Ovary (tissue), 7 donors: ENCODE measurements at regions not wholly inside any gene's neighbourhood (a gene's known extent, or its start where the extent isn't known, plus 50 kb on each side); places are given as distances from the start of the nearest gene placed in this dataset.

Experiments
- DNase-seq, 5 donors: peaks; one replicate each; pipeline ENCODE4 v3.0.0-alpha.2; 2019 to 2020
- H3K27ac ChIP-seq, 2 donors: fragments of 200-600 bp; one replicate each; pipeline versions ENCODE4 v1.5.1 to v1.8.0; 2019 to 2022
- H3K27me3 ChIP-seq: fragments of 200-600 bp; one replicate; pipeline ENCODE4 v1.8.0; 2022
- H3K36me3 ChIP-seq: fragments of 200-600 bp; sonication (generic); one replicate; pipeline ENCODE4 v1.5.1; 2019
- H3K4me1 ChIP-seq: one replicate; pipeline ENCODE4 v1.8.1; 2013; ENCODE audit warnings: mild to moderate bottlenecking, moderate library complexity; ENCODE audit not compliant: insufficient read depth
- H3K4me3 ChIP-seq: fragments of 200-600 bp; sonication (generic); one replicate; pipeline ENCODE4 v1.5.1; 2017
- H3K9me3 ChIP-seq, 2 donors: fragments of 200-600 bp in 1 of 2; sonication (generic) in 1 of 2; one replicate each; pipeline versions ENCODE4 v1.5.1 to v1.8.1; 2013 to 2019; ENCODE audit warnings: mild to moderate bottlenecking in 1 of 2, moderate library complexity in 1 of 2
- EP300 ChIP-seq: sonication (generic); formaldehyde crosslinking; IDR thresholded peaks from one replicate; pipeline ENCODE4 v1.6.1; 2017; ENCODE audit warnings: antibody characterized with exemption
- POLR2A ChIP-seq: fragments of 450-650 bp; IDR thresholded peaks from one replicate; pipeline ENCODE4 v1.6.1; 2017; ENCODE audit warnings: antibody characterized with exemption, mild to moderate bottlenecking, moderate library complexity
- WGBS, 3 donors: extraction: QIAGEN DNeasy Blood & Tissue Kit in 1 of 3; methylation state at CpG; one replicate each; pipeline versions ENCODE4 v1.1.5 to v1.1.7; 2013 to 2017; 5-methylcytosine and 5-hydroxymethylcytosine counted together
- intact Hi-C, 4 donors: fragments of 100-400 bp; cut with DNase I; formaldehyde crosslinking; loops; one replicate each; pipeline versions ENCODE4 v1.11.0 to v1.15.1; 2022 to 2023
- TF ChIP-seq, protein P1 (sequence below), 3 donors: fragments of 450-650 bp in 2 of 3; fragments of 200-600 bp in 1 of 3; IDR thresholded peaks; one replicate each; pipeline versions ENCODE4 v1.5.1 to v1.8.0; 2016 to 2022; ENCODE audit warnings: antibody characterized with exemption in 3 of 3, mild to moderate bottlenecking in 1 of 3
- donor health status: DM: no; HTN: no; CAD: no; lungs with moderate emphysema.
- donor health status: DM: no; HTN: no; CAD: no.
- donor health status: Bipolar disorder and iron deficiency.
- donor health status: DM: no; HTN: no; CAD: no.
- donor health status: DM: yes; HTN: yes; CAD: no.

DNA sequence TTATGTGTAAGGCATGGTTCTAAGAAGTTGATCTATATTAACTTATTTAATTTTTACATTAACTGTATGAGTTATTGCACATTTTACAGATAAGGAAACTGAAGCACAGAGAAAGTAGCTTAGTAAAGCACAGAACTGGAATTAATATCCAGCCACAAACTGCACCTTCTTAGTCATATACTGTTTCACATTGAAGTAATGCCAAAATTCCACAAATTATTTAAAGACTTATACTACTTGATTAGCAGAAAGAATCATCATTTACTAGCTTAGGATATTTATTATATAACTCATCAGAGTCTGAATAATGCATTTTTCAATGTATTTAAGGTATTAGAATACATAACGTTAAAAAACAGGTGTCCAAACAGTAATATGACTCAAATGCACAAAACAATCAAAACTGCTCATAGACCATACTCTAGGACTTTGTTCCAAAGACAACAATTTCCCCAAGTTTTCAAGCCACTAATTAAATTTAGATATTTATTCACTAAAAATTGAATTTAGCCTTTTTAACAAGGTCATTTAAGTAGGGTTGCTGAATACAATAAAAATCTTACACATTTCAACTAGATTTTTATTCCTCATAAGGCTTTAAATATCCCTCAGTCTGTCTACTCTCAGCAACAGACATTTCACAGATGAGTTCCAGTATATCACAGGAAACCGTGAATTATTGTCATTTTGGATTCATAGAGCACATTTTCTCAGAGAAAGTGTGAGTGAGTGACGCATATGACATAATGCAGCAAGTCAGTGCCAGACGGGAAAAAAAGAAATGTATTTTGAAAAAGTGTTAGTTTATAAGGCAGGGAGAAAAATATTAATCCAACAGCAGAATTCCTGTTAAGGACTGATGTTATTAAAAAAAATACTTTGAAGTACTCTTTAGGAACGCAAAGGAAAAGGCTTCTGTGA, 782.5 kb downstream of the TMTC2 start:
- WGBS, 3 donors: 68 to 77% (median 73%) methylated on average over 5 of the region's 5 CpGs
- Histone ChIP-seq H3K4me1 (no peaks in the 10 kb centered on the region), H3K27ac (no peak overlapping the region), H3K27me3 (no peaks in the 10 kb centered on the region), H3K36me3 (no peaks in the 10 kb centered on the region), H3K9me3 (no peaks in the 10 kb centered on the region), H3K4me3 (no peak overlapping the region)
- TF ChIP-seq POLR2A: no peak
- TF ChIP-seq, protein P1, sequence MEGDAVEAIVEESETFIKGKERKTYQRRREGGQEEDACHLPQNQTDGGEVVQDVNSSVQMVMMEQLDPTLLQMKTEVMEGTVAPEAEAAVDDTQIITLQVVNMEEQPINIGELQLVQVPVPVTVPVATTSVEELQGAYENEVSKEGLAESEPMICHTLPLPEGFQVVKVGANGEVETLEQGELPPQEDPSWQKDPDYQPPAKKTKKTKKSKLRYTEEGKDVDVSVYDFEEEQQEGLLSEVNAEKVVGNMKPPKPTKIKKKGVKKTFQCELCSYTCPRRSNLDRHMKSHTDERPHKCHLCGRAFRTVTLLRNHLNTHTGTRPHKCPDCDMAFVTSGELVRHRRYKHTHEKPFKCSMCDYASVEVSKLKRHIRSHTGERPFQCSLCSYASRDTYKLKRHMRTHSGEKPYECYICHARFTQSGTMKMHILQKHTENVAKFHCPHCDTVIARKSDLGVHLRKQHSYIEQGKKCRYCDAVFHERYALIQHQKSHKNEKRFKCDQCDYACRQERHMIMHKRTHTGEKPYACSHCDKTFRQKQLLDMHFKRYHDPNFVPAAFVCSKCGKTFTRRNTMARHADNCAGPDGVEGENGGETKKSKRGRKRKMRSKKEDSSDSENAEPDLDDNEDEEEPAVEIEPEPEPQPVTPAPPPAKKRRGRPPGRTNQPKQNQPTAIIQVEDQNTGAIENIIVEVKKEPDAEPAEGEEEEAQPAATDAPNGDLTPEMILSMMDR (IDR thresholded peaks at IDR 0.05): no peak
- no peak for TF ChIP-seq EP300
- DNase-seq: no peak
- intact Hi-C loops: no loop called here

DNA sequence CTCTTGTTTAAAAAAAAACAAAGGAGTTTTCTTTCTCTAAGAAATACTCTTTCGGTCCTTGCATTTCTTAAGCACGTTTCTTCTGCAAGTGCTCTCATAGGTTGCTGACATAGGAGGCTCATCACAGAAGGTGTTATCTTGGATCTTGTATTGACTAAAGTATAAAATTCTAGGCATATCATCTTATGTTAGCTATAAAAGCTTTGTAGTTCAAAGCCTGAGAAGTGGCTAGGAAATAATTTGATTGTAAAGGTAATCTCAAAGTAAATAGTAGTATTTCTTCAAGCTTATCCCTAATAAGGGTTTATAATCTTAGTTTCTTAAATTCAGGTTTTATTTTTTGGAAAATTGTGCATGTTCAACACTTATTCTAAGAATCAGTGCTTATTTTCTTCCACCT, 778.9 kb downstream of the TMTC2 start:
- intact Hi-C loops: no loop called here
- no peak overlapping the region for H3K27ac ChIP-seq
- no peaks in the 10 kb centered on the region for H3K9me3 ChIP-seq
- no peak for TF ChIP-seq EP300
- no peak for TF ChIP-seq POLR2A
- TF ChIP-seq, protein P1 (IDR thresholded peaks at IDR 0.05): no peak
- DNase-seq: no peak
- 42 to 61% (median 61%) methylated on average over 2 of the region's 2 CpGs for WGBS, 3 donors
- H3K27me3 ChIP-seq: no peaks in the 10 kb centered on the region
- no peaks in the 10 kb centered on the region for H3K36me3 ChIP-seq
- no peak overlapping the region for H3K4me3 ChIP-seq
- no peaks in the 10 kb centered on the region for H3K4me1 ChIP-seq

- no peaks in the 10 kb centered on the region for H3K36me3 ChIP-seq
- H3K27me3 ChIP-seq: no peaks in the 10 kb centered on the region
- H3K4me3 ChIP-seq: no peak overlapping the region
- TF ChIP-seq POLR2A: no peak
- H3K27ac ChIP-seq: no peak overlapping the region
- H3K4me1 ChIP-seq: no peaks in the 10 kb centered on the region
- no peak for DNase-seq
- H3K9me3 ChIP-seq: no peaks in the 10 kb centered on the region
- intact Hi-C loops: no loop called here
These were observed 775.7 kb downstream of the TMTC2 start for GRCh38 chr12:83462419-83462818.

GRCh38 chr12:83461336-83461935, 774.7 kb downstream of the TMTC2 start:
- Histone ChIP-seq H3K27me3 (no peaks in the 10 kb centered on the region), H3K36me3 (no peaks in the 10 kb centered on the region), H3K4me1 (no peaks in the 10 kb centered on the region), H3K27ac (no peak overlapping the region), H3K9me3 (no peaks in the 10 kb centered on the region), H3K4me3 (no peak overlapping the region)
- 43 to 58% (median 49%) methylated on average over 3 of the region's 3 CpGs for WGBS, 3 donors
- TF ChIP-seq EP300: no peak
- TF ChIP-seq, protein P1 (IDR thresholded peaks at IDR 0.05): no peak
- TF ChIP-seq POLR2A: no peak
- DNase-seq: no peak
- intact Hi-C loops: no loop called here

- Histone ChIP-seq H3K27ac (no peak overlapping the region), H3K4me1 (no peaks in the 10 kb centered on the region), H3K36me3 (no peaks in the 10 kb centered on the region), H3K9me3 (no peaks in the 10 kb centered on the region), H3K27me3 (no peaks in the 10 kb centered on the region), H3K4me3 (no peak overlapping the region)
- intact Hi-C loops: no loop called here
- WGBS, 3 donors: 85 to 90% (median 88%) methylated on average over 2 of the region's 2 CpGs
- DNase-seq: no peak
- TF ChIP-seq, protein P1 (IDR thresholded peaks at IDR 0.05): no peak
- TF ChIP-seq EP300 (no peak), POLR2A (no peak)
These were observed 764.5 kb downstream of the TMTC2 start for GRCh38 chr12:83451189-83451588.
